ENCODE measurements at regions not wholly inside any gene's neighbourhood (a gene's known extent, or its start where the extent isn't known, plus 50 kb on each side); places are given as distances from the start of the nearest gene placed in this dataset.

DNA sequence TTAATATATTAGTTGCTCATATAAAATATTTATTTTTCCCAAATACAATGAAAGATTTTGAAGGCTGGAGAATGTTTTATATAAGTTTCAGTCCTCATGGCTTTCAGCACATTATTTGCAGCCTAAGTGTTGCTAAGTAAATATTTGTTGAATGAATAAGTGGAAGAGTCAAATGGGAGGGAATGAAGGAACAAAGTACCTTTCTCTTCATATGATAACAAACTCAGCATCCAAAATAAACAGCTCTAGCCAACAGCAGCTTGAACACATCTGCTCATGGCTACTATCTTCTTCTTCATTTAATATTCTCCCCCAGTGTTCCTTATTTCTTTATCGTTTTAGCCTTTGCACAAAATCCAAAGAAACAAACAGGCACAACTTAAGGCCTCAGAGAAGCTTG, 385.2 kb upstream of the PIK3C3 start:
- BruUV-seq (replicated peaks): no TSS peak
- intact Hi-C loops (cut with micrococcal nuclease) (no loop called here), dilution Hi-C loops (cut with MboI; ENCODE audit: extremely low pct_ligation_motif_present, low sequenced_read_pairs) (no loop called here)
- H3K9me1 ChIP-seq (replicated peaks; ENCODE audit: control insufficient read depth, extremely low read depth, insufficient read depth, low read length): no peaks in the 10 kb centered on the region
- H3K36me3 ChIP-seq (ENCODE audit: control insufficient read depth in 2 of 2, extremely low read depth in 1 of 2, insufficient read depth in 2 of 2, low read length in 2 of 2): no peaks in the 10 kb centered on the region
- CTCF ChIA-PET: no interaction called here
- no peak for TF ChIP-seq JUN (IDR thresholded peaks at IDR 0.05; ENCODE audit: borderline replicate concordance, insufficient read depth, insufficient read length, low read depth)
- no peak for TF ChIP-seq POLR2AphosphoS5 (IDR thresholded peaks at IDR 0.05; ENCODE audit: insufficient read depth, low read depth, low read length)
- TF ChIP-seq GATA2 (IDR thresholded peaks at IDR 0.05; ENCODE audit: insufficient read depth, insufficient read length, low read depth, low read length): no peak
- no peak for TF ChIP-seq POLR2A (IDR thresholded peaks at IDR 0.05; ENCODE audit: low read depth, low read length)
- TF ChIP-seq, protein P1, sequence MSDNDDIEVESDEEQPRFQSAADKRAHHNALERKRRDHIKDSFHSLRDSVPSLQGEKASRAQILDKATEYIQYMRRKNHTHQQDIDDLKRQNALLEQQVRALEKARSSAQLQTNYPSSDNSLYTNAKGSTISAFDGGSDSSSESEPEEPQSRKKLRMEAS (IDR thresholded peaks at IDR 0.05; ENCODE audit: insufficient read depth, insufficient read length): no peak
- TF ChIP-seq EZH2 (IDR thresholded peaks at IDR 0.05; ENCODE audit: borderline replicate concordance, low read depth, low read length, severe bottlenecking): no peak
- no peak for TF ChIP-seq MYC (IDR thresholded peaks at IDR 0.05; ENCODE audit: low read depth, low read length)
- TF ChIP-seq, protein P2, sequence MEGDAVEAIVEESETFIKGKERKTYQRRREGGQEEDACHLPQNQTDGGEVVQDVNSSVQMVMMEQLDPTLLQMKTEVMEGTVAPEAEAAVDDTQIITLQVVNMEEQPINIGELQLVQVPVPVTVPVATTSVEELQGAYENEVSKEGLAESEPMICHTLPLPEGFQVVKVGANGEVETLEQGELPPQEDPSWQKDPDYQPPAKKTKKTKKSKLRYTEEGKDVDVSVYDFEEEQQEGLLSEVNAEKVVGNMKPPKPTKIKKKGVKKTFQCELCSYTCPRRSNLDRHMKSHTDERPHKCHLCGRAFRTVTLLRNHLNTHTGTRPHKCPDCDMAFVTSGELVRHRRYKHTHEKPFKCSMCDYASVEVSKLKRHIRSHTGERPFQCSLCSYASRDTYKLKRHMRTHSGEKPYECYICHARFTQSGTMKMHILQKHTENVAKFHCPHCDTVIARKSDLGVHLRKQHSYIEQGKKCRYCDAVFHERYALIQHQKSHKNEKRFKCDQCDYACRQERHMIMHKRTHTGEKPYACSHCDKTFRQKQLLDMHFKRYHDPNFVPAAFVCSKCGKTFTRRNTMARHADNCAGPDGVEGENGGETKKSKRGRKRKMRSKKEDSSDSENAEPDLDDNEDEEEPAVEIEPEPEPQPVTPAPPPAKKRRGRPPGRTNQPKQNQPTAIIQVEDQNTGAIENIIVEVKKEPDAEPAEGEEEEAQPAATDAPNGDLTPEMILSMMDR (IDR thresholded peaks at IDR 0.05; ENCODE audit: extremely low read depth in 1 of 2, insufficient read depth in 1 of 2, low read depth in 1 of 2, low read length in 2 of 2): no peak
- no peak for TF ChIP-seq FOS (IDR thresholded peaks at IDR 0.05; ENCODE audit: borderline replicate concordance, insufficient read depth, low read length)
- no peak overlapping the region for H3K4me3 ChIP-seq (replicated peaks in 1 of 3; ENCODE audit: insufficient read depth in 1 of 3, low read depth in 1 of 3, low read length in 3 of 3)
- no peak overlapping the region for H3K9ac ChIP-seq (replicated peaks; ENCODE audit: extremely low read depth, insufficient read depth, low read length)
- no peak for DNase-seq (ENCODE audit: low read depth, low spot score)
- POLR2A ChIA-PET: no interaction called here
- FAIRE-seq: no peak
- H3K4me1 ChIP-seq (ENCODE audit: control insufficient read depth, extremely low read depth, insufficient read depth, low read length): no peaks in the 10 kb centered on the region
- H3K27me3 ChIP-seq (ENCODE audit: control insufficient read depth in 2 of 2, insufficient read depth in 2 of 2, low read length in 2 of 2): no peaks in the 10 kb centered on the region
- no peaks in the 10 kb centered on the region for H3K79me2 ChIP-seq (ENCODE audit: control insufficient read depth, insufficient read depth, low read length)
- no peaks in the 10 kb centered on the region for H3K9me3 ChIP-seq (replicated peaks; ENCODE audit: control insufficient read depth, insufficient read depth, low read length)
- no peak overlapping the region for H2AFZ ChIP-seq (ENCODE audit: low read depth, low read length)
- no peak overlapping the region for H3K4me2 ChIP-seq (ENCODE audit: insufficient read depth, low read length)
- H4K20me1 ChIP-seq (replicated peaks; ENCODE audit: control insufficient read depth, extremely low read depth, insufficient read depth, low read length): no peaks in the 10 kb centered on the region
- no peak overlapping the region for H3K27ac ChIP-seq (ENCODE audit: insufficient read depth, low read depth, low read length)

Measured in endothelial cell of umbilical vein (primary cell).